ENCODE measurements at regions not wholly inside any gene's neighbourhood (a gene's known extent, or its start where the extent isn't known, plus 50 kb on each side); places are given as distances from the start of the nearest gene placed in this dataset.
A peak's percentile ranks its signal among the peaks of the same experiment; 100 is the strongest.

GRCh38 chr3:113129168-113129567 lies 82.2 kb upstream of the BOC start:
- DNase-seq (ENCODE audit: extremely low read depth, insufficient read length): no peak
- H3K4me3 ChIP-seq (replicated peaks; ENCODE audit: low read depth, low read length): no peak overlapping the region
- TF ChIP-seq CTCF (IDR thresholded peaks at IDR 0.05; ENCODE audit: insufficient read depth, low read length, poor library complexity, severe bottlenecking): no peak

GRCh38 chr3:113132571-113132996 lies 78.8 kb upstream of the BOC start:
- Histone ChIP-seq H3K36me3 (ENCODE audit: control insufficient read depth, insufficient read depth, low read length) (no peaks in the 10 kb centered on the region), H3K27me3 (replicated peaks; ENCODE audit: control insufficient read depth, insufficient read depth, low read length) (no peaks in the 10 kb centered on the region), H3K4me3 (replicated peaks; ENCODE audit: low read depth, low read length) (no peak overlapping the region)
- no peak for DNase-seq (ENCODE audit: extremely low read depth, insufficient read length)
- TF ChIP-seq CTCF (IDR thresholded peaks at IDR 0.05; ENCODE audit: insufficient read depth, low read length, poor library complexity, severe bottlenecking): no peak

More at GRCh38 chr3:113129168-113129567, 82.2 kb upstream of the BOC start:
- Histone ChIP-seq H3K36me3 (ENCODE audit: control insufficient read depth, insufficient read depth, low read length) (no peaks in the 10 kb centered on the region), H3K27me3 (replicated peaks; ENCODE audit: control insufficient read depth, insufficient read depth, low read length) (no peaks in the 10 kb centered on the region)

GRCh38 chr3:113133140-113133539 lies 78.2 kb upstream of the BOC start:
- no peaks in the 10 kb centered on the region for H3K27me3 ChIP-seq (replicated peaks; ENCODE audit: control insufficient read depth, insufficient read depth, low read length)
- no peak for TF ChIP-seq CTCF (IDR thresholded peaks at IDR 0.05; ENCODE audit: insufficient read depth, low read length, poor library complexity, severe bottlenecking)
- H3K36me3 ChIP-seq (ENCODE audit: control insufficient read depth, insufficient read depth, low read length): no peaks in the 10 kb centered on the region
- H3K4me3 ChIP-seq (replicated peaks; ENCODE audit: low read depth, low read length): no peak overlapping the region
- DNase-seq (ENCODE audit: extremely low read depth, insufficient read length): no peak

- Histone ChIP-seq H3K27me3 (replicated peaks; ENCODE audit: control insufficient read depth, insufficient read depth, low read length) (no peaks in the 10 kb centered on the region), H3K36me3 (ENCODE audit: control insufficient read depth, insufficient read depth, low read length) (no peaks in the 10 kb centered on the region), H3K4me3 (replicated peaks; ENCODE audit: low read depth, low read length) (no peak overlapping the region)
- DNase-seq (ENCODE audit: extremely low read depth, insufficient read length): no peak
- peak; percentile 45 for TF ChIP-seq CTCF (IDR thresholded peaks at IDR 0.05; ENCODE audit: insufficient read depth, low read length, poor library complexity, severe bottlenecking)
Measured at GRCh38 chr3:113136071-113136470, 75.3 kb upstream of the BOC start.

- no peaks in the 10 kb centered on the region for H3K27me3 ChIP-seq (replicated peaks; ENCODE audit: control insufficient read depth, insufficient read depth, low read length)
- no peak for TF ChIP-seq CTCF (IDR thresholded peaks at IDR 0.05; ENCODE audit: insufficient read depth, low read length, poor library complexity, severe bottlenecking)
- no peak for DNase-seq (ENCODE audit: extremely low read depth, insufficient read length)
- H3K36me3 ChIP-seq (ENCODE audit: control insufficient read depth, insufficient read depth, low read length): no peaks in the 10 kb centered on the region
- H3K4me3 ChIP-seq (replicated peaks; ENCODE audit: low read depth, low read length): no peak overlapping the region
Measured at GRCh38 chr3:113136544-113136943, 74.8 kb upstream of the BOC start.
